ENCODE measurements at regions not wholly inside any gene's neighbourhood (a gene's known extent, or its start where the extent isn't known, plus 50 kb on each side); places are given as distances from the start of the nearest gene placed in this dataset.

- TF ChIP-seq POLR2AphosphoS5 (IDR thresholded peaks at IDR 0.05) (no peak), EP300 (IDR thresholded peaks at IDR 0.05) (no peak), CTCF (IDR thresholded peaks at IDR 0.05) (no peak), POLR2A (IDR thresholded peaks at IDR 0.05) (no peak)
Measured at GRCh38 chr3:3902161-3902560, 102.9 kb downstream of the LRRN1 start.
